Activated T-helper 1 cell treated with anti-CD3 and anti-CD28 coated beads, Interleukin-12 subunit alpha, Interleukin-12 subunit beta, Interleukin-2, Interleukin-4 antibody, amounts not matched to agents 30 ng/mL and 10 ng/mL and 1 ng/mL, durations not matched to agents 14 hours and 24 hours and 36 hours (primary cell): ENCODE measurements at regions not wholly inside any gene's neighbourhood (a gene's known extent, or its start where the extent isn't known, plus 50 kb on each side); places are given as distances from the start of the nearest gene placed in this dataset.

ENCODE experiments used
- DNase-seq: peaks from one replicate; pipeline ENCODE4 v3.0.0; 2021; ENCODE audit warnings: low spot score
- H3K27ac Mint-ChIP-seq: one replicate; pipeline ENCODE4 v1.8.0; 2021; ENCODE audit warnings: mild to moderate bottlenecking, mixed read lengths
- H3K27me3 Mint-ChIP-seq: one replicate; pipeline ENCODE4 v1.8.0; 2022; ENCODE audit warnings: mild to moderate bottlenecking, moderate library complexity, mixed read lengths; ENCODE audit not compliant: insufficient read depth
- H3K36me3 Mint-ChIP-seq: one replicate; pipeline ENCODE4 v1.8.0; 2021; ENCODE audit warnings: low read depth, mixed read lengths
- H3K4me1 Mint-ChIP-seq: one replicate; pipeline ENCODE4 v1.8.0; 2021; ENCODE audit warnings: low read depth, mixed read lengths
- H3K4me3 Mint-ChIP-seq: one replicate; pipeline ENCODE4 v1.8.0; 2021; ENCODE audit warnings: mild to moderate bottlenecking, moderate library complexity, mixed read lengths
- H3K9me3 Mint-ChIP-seq: one replicate; pipeline ENCODE4 v1.8.0; 2021; ENCODE audit warnings: mixed read lengths
- intact Hi-C: fragments of 100-400 bp; cut with micrococcal nuclease; formaldehyde crosslinking; loops from one replicate; pipeline ENCODE4 v1.15.1; 2024

- H3K27ac Mint-ChIP-seq: no peak overlapping the region
- no peaks in the 10 kb centered on the region for H3K36me3 Mint-ChIP-seq
Measured at GRCh38 chr2:81483254-81483653, 1178.7 kb upstream of the LRRTM1 start.

GRCh38 chr2:81481994-81482368 lies 1177.4 kb upstream of the LRRTM1 start:
- Mint-ChIP-seq H3K4me3 (no peak overlapping the region), H3K36me3 (no peaks in the 10 kb centered on the region), H3K9me3 (peaks cover 10% of the 10 kb centered on the region), H3K27me3 (no peaks in the 10 kb centered on the region), H3K4me1 (no peaks in the 10 kb centered on the region), H3K27ac (no peak overlapping the region)
- intact Hi-C loops: no loop called here
- DNase-seq: no peak

More at GRCh38 chr2:81483254-81483653, 1178.7 kb upstream of the LRRTM1 start:
- intact Hi-C loops: no loop called here
- Mint-ChIP-seq H3K9me3 (peaks cover 7% of the 10 kb centered on the region), H3K27me3 (no peaks in the 10 kb centered on the region), H3K4me3 (no peak overlapping the region), H3K4me1 (no peaks in the 10 kb centered on the region)
- no peak for DNase-seq

DNA sequence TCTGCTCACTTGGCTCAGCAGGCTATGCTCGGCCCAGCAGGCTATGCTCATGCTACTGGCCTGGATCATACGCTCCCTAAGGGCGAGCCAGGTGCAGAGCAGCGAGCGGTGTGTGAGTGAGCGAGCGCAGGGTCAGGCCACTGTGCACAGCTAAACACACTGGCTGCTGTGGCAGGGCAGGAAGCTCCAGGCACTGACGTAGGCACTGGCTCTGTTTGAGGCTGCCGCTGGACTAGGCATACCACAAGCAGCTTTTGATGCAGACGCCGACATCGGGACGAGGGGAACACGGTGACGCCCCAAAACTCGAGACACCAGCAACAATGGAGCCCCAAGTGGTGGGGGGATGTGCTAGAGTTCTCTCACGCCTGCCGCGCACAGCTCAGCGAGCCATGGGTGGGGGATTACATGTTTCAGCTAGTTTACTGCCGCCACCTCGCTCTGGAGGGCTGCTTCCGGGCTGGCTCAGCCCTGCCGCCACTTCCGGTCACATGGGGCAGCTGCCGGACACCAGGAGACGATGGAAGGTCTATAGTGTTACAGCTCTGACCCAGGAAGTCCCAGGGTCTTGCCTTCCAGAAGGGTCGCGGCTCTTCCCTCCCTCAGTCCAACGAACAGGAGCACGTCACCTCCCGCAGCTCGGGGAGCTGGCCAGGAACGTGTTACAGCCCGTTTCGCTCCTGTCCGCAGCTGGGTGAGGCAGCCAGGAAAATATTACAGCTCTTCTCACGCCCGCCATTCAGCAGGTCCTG lies 1176.9 kb upstream of the LRRTM1 start:
- DNase-seq: no peak
- peak overlapping the region; percentile 47 for H3K4me3 Mint-ChIP-seq
- intact Hi-C loops: no loop called here
- no peak overlapping the region for H3K27ac Mint-ChIP-seq
- no peaks in the 10 kb centered on the region for H3K4me1 Mint-ChIP-seq
- H3K36me3 Mint-ChIP-seq: no peaks in the 10 kb centered on the region
- H3K27me3 Mint-ChIP-seq: no peaks in the 10 kb centered on the region
- H3K9me3 Mint-ChIP-seq: peaks cover 8% of the 10 kb centered on the region

DNA sequence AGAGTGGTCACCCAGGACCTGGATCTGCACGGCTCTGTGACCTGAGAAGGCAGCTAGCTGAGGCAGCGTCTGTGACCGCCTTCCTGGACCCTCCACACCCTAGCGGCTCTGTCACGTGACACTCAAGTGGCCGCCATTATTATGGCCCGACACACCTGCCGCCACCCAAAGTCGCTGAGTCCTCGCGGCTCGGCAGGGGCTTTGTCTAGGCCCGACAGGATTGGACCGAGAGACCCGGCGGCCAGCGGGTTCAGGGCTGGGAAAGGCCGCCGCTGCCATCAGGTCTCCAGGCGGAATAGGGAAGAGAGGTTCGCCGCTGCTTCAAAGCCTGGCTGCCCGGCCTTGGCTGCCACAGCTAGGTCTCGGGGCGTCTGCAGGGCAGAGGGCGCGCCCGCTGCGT lies 1162.5 kb upstream of the LRRTM1 start:
- H3K4me3 Mint-ChIP-seq: no peak overlapping the region
- intact Hi-C loops: no loop called here

GRCh38 chr2:81462420-81462819 lies 1157.9 kb upstream of the LRRTM1 start:
- Mint-ChIP-seq H3K4me1 (no peaks in the 10 kb centered on the region), H3K9me3 (peaks cover 12% of the 10 kb centered on the region), H3K36me3 (no peaks in the 10 kb centered on the region), H3K27ac (no peak overlapping the region), H3K4me3 (no peak overlapping the region), H3K27me3 (no peaks in the 10 kb centered on the region)
- intact Hi-C loops: no loop called here
- DNase-seq: no peak

More for the DNA sequence above, 1162.5 kb upstream of the LRRTM1 start:
- Mint-ChIP-seq H3K27me3 (no peaks in the 10 kb centered on the region), H3K27ac (no peak overlapping the region), H3K4me1 (no peaks in the 10 kb centered on the region), H3K9me3 (peaks cover 16% of the 10 kb centered on the region), H3K36me3 (no peaks in the 10 kb centered on the region)
- no peak for DNase-seq

DNA sequence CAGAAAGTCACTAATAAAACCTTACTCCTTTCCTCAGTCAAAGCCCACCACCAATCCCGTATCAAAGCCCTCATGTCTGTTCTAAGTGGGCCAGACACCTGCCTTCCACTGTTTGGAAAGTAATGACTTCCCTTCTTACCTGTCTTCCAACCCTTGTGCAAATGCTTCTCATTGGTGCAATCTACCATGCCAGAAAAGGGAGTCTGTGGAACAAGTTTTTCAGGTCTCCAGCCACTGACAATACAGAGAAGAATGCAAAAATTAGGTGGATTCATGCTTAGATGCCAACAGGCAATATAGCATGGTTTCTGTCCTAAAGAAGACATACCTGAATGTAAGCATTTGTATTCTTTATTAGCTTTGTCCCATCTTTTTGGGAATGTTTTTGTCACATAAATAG lies 1140.6 kb upstream of the LRRTM1 start:
- Mint-ChIP-seq H3K4me3 (no peak overlapping the region), H3K36me3 (no peaks in the 10 kb centered on the region), H3K4me1 (no peaks in the 10 kb centered on the region), H3K27me3 (no peaks in the 10 kb centered on the region), H3K9me3 (peaks cover 20% of the 10 kb centered on the region), H3K27ac (no peak overlapping the region)
- DNase-seq: no peak
- intact Hi-C loops: no loop called here

- DNase-seq: no peak
- Mint-ChIP-seq H3K36me3 (no peaks in the 10 kb centered on the region), H3K4me3 (no peak overlapping the region), H3K9me3 (peaks cover 24% of the 10 kb centered on the region), H3K27ac (no peak overlapping the region), H3K4me1 (no peaks in the 10 kb centered on the region), H3K27me3 (no peaks in the 10 kb centered on the region)
- intact Hi-C loops: no loop called here
Measured at GRCh38 chr2:81437456-81438000, 1133.0 kb upstream of the LRRTM1 start.

GRCh38 chr2:81436256-81436655 lies 1131.7 kb upstream of the LRRTM1 start:
- Mint-ChIP-seq H3K9me3 (peaks cover 24% of the 10 kb centered on the region), H3K4me1 (no peaks in the 10 kb centered on the region), H3K4me3 (no peak overlapping the region), H3K27ac (no peak overlapping the region), H3K36me3 (no peaks in the 10 kb centered on the region), H3K27me3 (no peaks in the 10 kb centered on the region)
- DNase-seq: no peak
- intact Hi-C loops: no loop called here

GRCh38 chr2:81412681-81413080 lies 1108.1 kb upstream of the LRRTM1 start:
- Mint-ChIP-seq H3K4me3 (no peak overlapping the region), H3K27ac (no peak overlapping the region), H3K9me3 (peaks cover 7% of the 10 kb centered on the region), H3K36me3 (no peaks in the 10 kb centered on the region), H3K4me1 (no peaks in the 10 kb centered on the region), H3K27me3 (no peaks in the 10 kb centered on the region)
- intact Hi-C loops: no loop called here
- no peak for DNase-seq

DNA sequence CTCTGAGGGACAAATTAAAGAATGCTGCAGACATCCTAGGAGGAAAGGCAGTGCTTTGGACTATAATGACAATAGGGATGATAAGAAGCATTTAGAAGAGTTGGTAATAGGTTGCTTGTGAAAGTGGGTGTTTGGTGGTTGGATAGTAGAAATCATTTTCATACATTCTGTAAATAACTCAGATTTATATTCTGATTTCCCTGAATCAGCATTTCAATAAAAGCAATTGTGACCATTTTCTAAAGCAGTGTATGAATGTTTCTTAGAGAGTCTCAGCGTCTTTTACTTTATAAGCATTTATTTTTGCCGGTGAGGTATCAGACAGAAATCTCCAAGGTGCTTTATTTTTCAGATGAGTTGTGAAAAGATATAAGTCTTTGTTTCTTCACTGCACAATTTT lies 1099.0 kb upstream of the LRRTM1 start:
- no peak overlapping the region for H3K27ac Mint-ChIP-seq
- DNase-seq: no peak

GRCh38 chr2:81396417-81397019 lies 1092.0 kb upstream of the LRRTM1 start:
- intact Hi-C loops: no loop called here
- Mint-ChIP-seq H3K27ac (no peak overlapping the region), H3K36me3 (no peaks in the 10 kb centered on the region), H3K27me3 (no peaks in the 10 kb centered on the region), H3K9me3 (peaks cover 6% of the 10 kb centered on the region), H3K4me3 (no peak overlapping the region), H3K4me1 (no peaks in the 10 kb centered on the region)
- DNase-seq: no peak

More for the DNA sequence above, 1099.0 kb upstream of the LRRTM1 start:
- Mint-ChIP-seq H3K9me3 (peaks cover 14% of the 10 kb centered on the region), H3K36me3 (no peaks in the 10 kb centered on the region), H3K4me1 (no peaks in the 10 kb centered on the region), H3K27me3 (no peaks in the 10 kb centered on the region), H3K4me3 (no peak overlapping the region)
- intact Hi-C loops: no loop called here

GRCh38 chr2:81395746-81396145 lies 1091.2 kb upstream of the LRRTM1 start:
- intact Hi-C loops: no loop called here
- H3K27ac Mint-ChIP-seq: no peak overlapping the region

DNA sequence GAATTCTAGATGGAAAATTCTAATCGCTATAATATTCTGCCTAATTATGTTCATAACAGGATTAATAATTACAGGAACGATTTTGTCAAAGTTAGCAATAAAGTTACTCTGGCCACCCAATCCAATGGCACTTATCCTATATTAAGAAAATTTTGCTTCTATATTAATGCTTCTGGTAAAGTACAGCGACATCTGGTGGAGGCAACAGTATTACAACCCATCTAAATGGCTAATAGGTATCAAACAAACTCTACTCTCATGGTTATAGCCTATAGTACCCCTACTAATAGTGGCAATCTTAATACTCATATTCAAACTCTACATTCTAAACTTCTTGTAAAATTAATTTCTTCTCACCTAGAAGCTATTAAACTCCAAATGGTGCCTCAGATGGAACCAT lies 1084.7 kb upstream of the LRRTM1 start:
- no peaks in the 10 kb centered on the region for H3K4me1 Mint-ChIP-seq
- H3K36me3 Mint-ChIP-seq: no peaks in the 10 kb centered on the region
- no peak overlapping the region for H3K4me3 Mint-ChIP-seq
- no peaks in the 10 kb centered on the region for H3K27me3 Mint-ChIP-seq
- intact Hi-C loops: no loop called here
- DNase-seq: no peak
- H3K27ac Mint-ChIP-seq: no peak overlapping the region
- H3K9me3 Mint-ChIP-seq: peaks cover 25% of the 10 kb centered on the region

More at GRCh38 chr2:81395746-81396145, 1091.2 kb upstream of the LRRTM1 start:
- H3K27me3 Mint-ChIP-seq: no peaks in the 10 kb centered on the region
- H3K9me3 Mint-ChIP-seq: peaks cover 9% of the 10 kb centered on the region
- no peaks in the 10 kb centered on the region for H3K36me3 Mint-ChIP-seq
- DNase-seq: no peak
- H3K4me3 Mint-ChIP-seq: no peak overlapping the region
- no peaks in the 10 kb centered on the region for H3K4me1 Mint-ChIP-seq
